ENCODE measurements at regions not wholly inside any gene's neighbourhood (a gene's known extent, or its start where the extent isn't known, plus 50 kb on each side); places are given as distances from the start of the nearest gene placed in this dataset.

DNA sequence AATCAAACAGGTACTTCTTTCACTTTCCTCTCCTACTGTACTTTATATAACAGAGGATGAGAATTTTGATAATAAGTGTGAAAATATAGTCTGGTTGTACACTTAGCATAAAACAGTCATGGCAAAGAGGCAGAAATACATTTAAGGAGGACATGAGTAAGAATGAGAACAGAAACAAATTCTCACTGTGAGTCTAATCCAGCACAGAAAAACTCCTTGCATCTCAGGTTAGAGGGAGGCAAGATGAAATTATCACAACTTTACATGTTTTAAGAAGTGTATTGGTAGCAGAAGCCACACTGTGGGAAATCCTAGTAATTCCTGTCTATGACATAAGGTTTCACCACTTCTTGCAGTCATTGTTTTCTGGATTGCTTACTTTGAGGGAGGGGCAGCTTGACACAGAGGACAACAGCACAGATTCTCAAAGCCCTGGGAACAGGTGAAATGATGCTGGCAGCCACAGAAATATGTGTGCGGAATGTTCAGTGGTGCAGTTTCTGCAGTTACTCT lies 733.6 kb upstream of the GBE1 start:
- no peak for DNase-seq (ENCODE audit: low read depth, low spot score)
- POLR2A ChIA-PET: no interaction called here
- CTCF ChIA-PET: no interaction called here

DNA sequence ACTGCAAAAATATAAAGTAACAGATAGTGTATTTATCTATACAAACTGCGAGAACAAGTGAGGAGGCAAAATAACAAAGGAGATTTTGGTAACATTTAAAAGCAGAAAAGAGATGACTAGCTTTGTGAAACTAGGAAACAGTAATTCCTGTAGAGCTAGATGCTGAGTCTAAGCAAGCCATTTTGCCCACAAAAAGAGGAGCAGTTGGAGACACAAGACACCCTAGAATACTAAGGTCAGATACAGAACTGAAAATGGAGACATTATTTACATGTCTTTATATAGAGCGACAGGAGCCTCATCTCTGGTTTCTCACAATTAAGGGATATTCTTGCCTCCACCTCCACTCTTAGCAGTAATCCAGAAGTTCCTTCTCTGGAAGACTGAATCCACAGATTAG lies 732.4 kb upstream of the GBE1 start:
- TF ChIP-seq, protein P1, sequence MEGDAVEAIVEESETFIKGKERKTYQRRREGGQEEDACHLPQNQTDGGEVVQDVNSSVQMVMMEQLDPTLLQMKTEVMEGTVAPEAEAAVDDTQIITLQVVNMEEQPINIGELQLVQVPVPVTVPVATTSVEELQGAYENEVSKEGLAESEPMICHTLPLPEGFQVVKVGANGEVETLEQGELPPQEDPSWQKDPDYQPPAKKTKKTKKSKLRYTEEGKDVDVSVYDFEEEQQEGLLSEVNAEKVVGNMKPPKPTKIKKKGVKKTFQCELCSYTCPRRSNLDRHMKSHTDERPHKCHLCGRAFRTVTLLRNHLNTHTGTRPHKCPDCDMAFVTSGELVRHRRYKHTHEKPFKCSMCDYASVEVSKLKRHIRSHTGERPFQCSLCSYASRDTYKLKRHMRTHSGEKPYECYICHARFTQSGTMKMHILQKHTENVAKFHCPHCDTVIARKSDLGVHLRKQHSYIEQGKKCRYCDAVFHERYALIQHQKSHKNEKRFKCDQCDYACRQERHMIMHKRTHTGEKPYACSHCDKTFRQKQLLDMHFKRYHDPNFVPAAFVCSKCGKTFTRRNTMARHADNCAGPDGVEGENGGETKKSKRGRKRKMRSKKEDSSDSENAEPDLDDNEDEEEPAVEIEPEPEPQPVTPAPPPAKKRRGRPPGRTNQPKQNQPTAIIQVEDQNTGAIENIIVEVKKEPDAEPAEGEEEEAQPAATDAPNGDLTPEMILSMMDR (IDR thresholded peaks at IDR 0.05; ENCODE audit: insufficient read depth, low read length, missing control alignments): no peak
- H3K4me3 ChIP-seq (ENCODE audit: low read depth, low read length): no peak overlapping the region
- DNase-seq (ENCODE audit: low read depth, low spot score): no peak
- ChIA-PET POLR2A (no interaction called here), CTCF (no interaction called here)

More for the DNA sequence above, 733.6 kb upstream of the GBE1 start:
- TF ChIP-seq, protein P1 (IDR thresholded peaks at IDR 0.05; ENCODE audit: insufficient read depth, low read length, missing control alignments): no peak
- no peak overlapping the region for H3K4me3 ChIP-seq (ENCODE audit: low read depth, low read length)

DNA sequence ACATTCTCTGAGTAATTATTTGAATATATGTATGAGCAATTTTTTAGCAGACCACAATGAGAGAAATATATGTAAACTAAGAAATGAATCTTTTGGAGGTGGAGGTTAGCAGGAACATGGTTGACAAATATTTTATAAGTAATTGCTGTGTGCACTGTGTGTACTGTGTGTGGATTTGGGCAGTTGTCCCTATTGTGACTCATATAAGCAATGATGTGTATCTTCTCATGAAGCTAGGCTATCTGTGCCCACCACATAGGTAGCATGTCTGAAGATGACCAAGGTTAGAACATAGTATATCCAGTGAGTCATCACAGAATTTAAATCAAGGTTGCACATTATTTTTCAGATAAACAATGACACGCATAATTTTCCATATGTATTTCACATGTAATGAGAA lies 713.9 kb upstream of the GBE1 start:
- no peak overlapping the region for H3K4me3 ChIP-seq (ENCODE audit: low read depth, low read length)
- ChIA-PET POLR2A (no interaction called here), CTCF (interaction anchor here (1.5 kb wide), 1 partner anchor 13 kb away, joined by 3 read pairs; no protein-coding TSS in a partner anchor)
- TF ChIP-seq, protein P1 (IDR thresholded peaks at IDR 0.05; ENCODE audit: insufficient read depth, low read length, missing control alignments): no peak
- DNase-seq (ENCODE audit: low read depth, low spot score): no peak

DNA sequence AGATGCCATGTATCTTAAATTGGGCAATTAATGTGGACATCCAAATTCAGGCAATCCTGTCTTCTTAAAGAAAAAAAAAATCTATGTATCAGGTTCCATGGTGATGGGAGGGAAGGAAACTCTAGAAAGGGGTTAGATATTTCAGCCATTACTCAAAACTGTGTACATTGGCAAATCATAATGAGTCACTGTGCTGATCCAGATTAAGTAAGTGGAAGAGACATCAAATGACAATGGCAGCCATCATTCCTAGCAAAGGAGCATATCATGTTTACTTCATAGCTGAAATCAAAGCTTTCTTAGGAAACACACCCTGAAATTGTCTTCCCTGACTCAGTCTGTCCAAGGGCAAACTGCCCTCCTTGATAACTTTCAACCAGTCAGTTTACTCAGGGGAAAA lies 713.3 kb upstream of the GBE1 start:
- H3K4me3 ChIP-seq (ENCODE audit: low read depth, low read length): no peak overlapping the region
- TF ChIP-seq, protein P1 (IDR thresholded peaks at IDR 0.05; ENCODE audit: insufficient read depth, low read length, missing control alignments): no peak
- DNase-seq (ENCODE audit: low read depth, low spot score): no peak
- ChIA-PET CTCF (interaction anchor here (1.5 kb wide), 1 partner anchor 13 kb away, joined by 3 read pairs; no protein-coding TSS in a partner anchor), POLR2A (no interaction called here)

DNA sequence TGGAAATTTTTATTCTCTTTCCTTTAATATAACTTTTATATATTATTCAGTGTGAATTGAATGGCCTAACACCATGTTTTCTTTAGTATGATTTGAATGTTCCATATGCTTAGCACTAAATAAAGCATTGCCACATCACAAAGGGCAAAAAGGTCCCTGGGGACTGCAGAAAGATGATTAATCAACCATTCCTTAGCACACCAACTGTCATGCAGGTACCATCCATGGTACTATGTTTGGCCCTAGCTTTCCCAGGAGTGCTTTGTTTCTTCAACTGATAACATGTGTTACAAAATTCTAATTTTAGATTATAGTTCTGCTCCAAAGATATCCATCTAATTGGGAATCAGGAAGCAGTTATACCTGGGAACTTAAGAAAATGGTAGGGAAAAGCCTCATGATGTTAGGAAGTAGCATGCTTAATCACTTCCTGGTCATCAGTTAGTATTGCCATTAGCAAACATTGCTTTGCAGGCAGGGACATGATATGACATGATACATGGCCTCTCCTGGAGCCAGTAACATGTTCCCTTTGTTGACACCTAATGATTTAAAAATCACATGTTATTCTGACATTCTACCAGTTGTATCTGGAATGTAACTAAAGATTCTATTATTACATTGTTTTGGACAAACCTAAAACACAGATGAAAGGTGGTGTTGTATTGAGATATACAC lies 712.6 kb upstream of the GBE1 start:
- POLR2A ChIA-PET: no interaction called here
- no peak overlapping the region for H3K4me3 ChIP-seq (ENCODE audit: low read depth, low read length)
- TF ChIP-seq, protein P1 (IDR thresholded peaks at IDR 0.05; ENCODE audit: insufficient read depth, low read length, missing control alignments): no peak
- no peak for DNase-seq (ENCODE audit: low read depth, low spot score)
- CTCF ChIA-PET: no interaction called here

DNA sequence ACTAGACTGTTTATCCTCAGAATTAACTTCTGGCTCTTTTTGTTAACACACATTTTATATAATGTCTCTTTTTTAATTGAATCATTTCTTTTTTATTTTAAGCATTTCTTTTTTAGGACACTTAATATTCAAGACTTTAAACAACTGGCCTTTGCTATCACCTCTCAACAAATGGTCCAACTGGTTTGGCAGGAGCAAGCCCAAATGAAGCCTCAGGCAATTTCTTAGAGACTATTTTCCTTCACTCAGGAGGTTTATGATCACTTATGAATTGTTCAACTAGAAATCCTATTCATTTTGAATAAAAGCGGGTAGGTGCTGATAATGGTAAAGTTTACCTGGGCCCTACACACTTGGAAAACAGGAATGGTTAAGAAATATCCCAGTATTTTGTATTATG lies 705.6 kb upstream of the GBE1 start:
- ChIA-PET POLR2A (no interaction called here), CTCF (no interaction called here)
- no peak for DNase-seq (ENCODE audit: low read depth, low spot score)
- TF ChIP-seq, protein P1 (IDR thresholded peaks at IDR 0.05; ENCODE audit: insufficient read depth, low read length, missing control alignments): no peak
- H3K4me3 ChIP-seq (ENCODE audit: low read depth, low read length): no peak overlapping the region
